ENCODE measurements at regions not wholly inside any gene's neighbourhood (a gene's known extent, or its start where the extent isn't known, plus 50 kb on each side); places are given as distances from the start of the nearest gene placed in this dataset.

GRCh38 chr2:104375206-104375605 is 478.7 kb upstream of the POU3F3 start:
- Histone ChIP-seq H3K4me3 (no peak overlapping the region), H3K36me3 (ENCODE audit: insufficient read depth, low read length) (no peaks in the 10 kb centered on the region), H3K9me3 (ENCODE audit: low read depth, low read length) (no peaks in the 10 kb centered on the region), H3K9ac (ENCODE audit: insufficient read length) (no peak overlapping the region), H3K27ac (no peak overlapping the region)
- TF ChIP-seq FOXP2 (optimal IDR thresholded peaks at IDR 0.05; ENCODE audit: control extremely low read depth, extremely low read length, insufficient read depth) = no peak
- no peak for TF ChIP-seq POLR2AphosphoS5 (IDR thresholded peaks at IDR 0.05; ENCODE audit: borderline replicate concordance, low read depth, low read length)
- TF ChIP-seq EZH2 (IDR thresholded peaks at IDR 0.05) = no peak
- DNase-seq (ENCODE audit: low read depth, low spot score) = no peak

GRCh38 chr2:104378853-104379374 is 475.0 kb upstream of the POU3F3 start:
- Histone ChIP-seq H3K9me3 (ENCODE audit: low read depth, low read length) (no peaks in the 10 kb centered on the region), H3K4me3 (peak overlapping the region; percentile 81), H3K36me3 (ENCODE audit: insufficient read depth, low read length) (no peaks in the 10 kb centered on the region), H3K9ac (ENCODE audit: insufficient read length) (peak overlapping the region; percentile 65), H3K27ac (no peak overlapping the region)
- peak; percentile 22 for DNase-seq (ENCODE audit: low read depth, low spot score)
- TF ChIP-seq FOXP2 (optimal IDR thresholded peaks at IDR 0.05; ENCODE audit: control extremely low read depth, extremely low read length, insufficient read depth) (no peak), POLR2AphosphoS5 (IDR thresholded peaks at IDR 0.05; ENCODE audit: borderline replicate concordance, low read depth, low read length) (peak; percentile 65), EZH2 (IDR thresholded peaks at IDR 0.05) (no peak)

- no peak overlapping the region for H3K9ac ChIP-seq (ENCODE audit: insufficient read length)
- H3K27ac ChIP-seq = no peak overlapping the region
- no peak overlapping the region for H3K4me3 ChIP-seq
- no peak for DNase-seq (ENCODE audit: low read depth, low spot score)
- no peaks in the 10 kb centered on the region for H3K9me3 ChIP-seq (ENCODE audit: low read depth, low read length)
- H3K36me3 ChIP-seq (ENCODE audit: insufficient read depth, low read length) = no peaks in the 10 kb centered on the region
- TF ChIP-seq FOXP2 (optimal IDR thresholded peaks at IDR 0.05; ENCODE audit: control extremely low read depth, extremely low read length, insufficient read depth) (no peak), EZH2 (IDR thresholded peaks at IDR 0.05) (no peak), POLR2AphosphoS5 (IDR thresholded peaks at IDR 0.05; ENCODE audit: borderline replicate concordance, low read depth, low read length) (no peak)
These were observed 469.0 kb upstream of the POU3F3 start for GRCh38 chr2:104384961-104385360.

- no peak overlapping the region for H3K27ac ChIP-seq
- no peaks in the 10 kb centered on the region for H3K9me3 ChIP-seq (ENCODE audit: low read depth, low read length)
- no peak overlapping the region for H3K4me3 ChIP-seq
- H3K9ac ChIP-seq (ENCODE audit: insufficient read length) = no peak overlapping the region
- TF ChIP-seq FOXP2 (optimal IDR thresholded peaks at IDR 0.05; ENCODE audit: control extremely low read depth, extremely low read length, insufficient read depth) = no peak
- TF ChIP-seq POLR2AphosphoS5 (IDR thresholded peaks at IDR 0.05; ENCODE audit: borderline replicate concordance, low read depth, low read length) = no peak
- TF ChIP-seq EZH2 (IDR thresholded peaks at IDR 0.05) = no peak
- no peaks in the 10 kb centered on the region for H3K36me3 ChIP-seq (ENCODE audit: insufficient read depth, low read length)
- DNase-seq (ENCODE audit: low read depth, low spot score) = no peak
These were observed 468.2 kb upstream of the POU3F3 start for GRCh38 chr2:104385743-104386142.

- H3K4me3 ChIP-seq = no peak overlapping the region
- no peak for DNase-seq (ENCODE audit: low read depth, low spot score)
- no peak overlapping the region for H3K27ac ChIP-seq
- no peak overlapping the region for H3K9ac ChIP-seq (ENCODE audit: insufficient read length)
- H3K36me3 ChIP-seq (ENCODE audit: insufficient read depth, low read length) = no peaks in the 10 kb centered on the region
- TF ChIP-seq POLR2AphosphoS5 (IDR thresholded peaks at IDR 0.05; ENCODE audit: borderline replicate concordance, low read depth, low read length) = no peak
- no peak for TF ChIP-seq FOXP2 (optimal IDR thresholded peaks at IDR 0.05; ENCODE audit: control extremely low read depth, extremely low read length, insufficient read depth)
- TF ChIP-seq EZH2 (IDR thresholded peaks at IDR 0.05) = no peak
- H3K9me3 ChIP-seq (ENCODE audit: low read depth, low read length) = no peaks in the 10 kb centered on the region
These were observed 465.6 kb upstream of the POU3F3 start for GRCh38 chr2:104388296-104388695.

GRCh38 chr2:104402825-104403224 is 451.1 kb upstream of the POU3F3 start:
- H3K9me3 ChIP-seq (ENCODE audit: low read depth, low read length) = no peaks in the 10 kb centered on the region
- H3K36me3 ChIP-seq (ENCODE audit: insufficient read depth, low read length) = no peaks in the 10 kb centered on the region
- DNase-seq (ENCODE audit: low read depth, low spot score) = no peak
- H3K4me3 ChIP-seq = no peak overlapping the region
- H3K9ac ChIP-seq (ENCODE audit: insufficient read length) = no peak overlapping the region
- H3K27ac ChIP-seq = no peak overlapping the region
- TF ChIP-seq POLR2AphosphoS5 (IDR thresholded peaks at IDR 0.05; ENCODE audit: borderline replicate concordance, low read depth, low read length) (no peak), FOXP2 (optimal IDR thresholded peaks at IDR 0.05; ENCODE audit: control extremely low read depth, extremely low read length, insufficient read depth) (no peak), EZH2 (IDR thresholded peaks at IDR 0.05) (no peak)

GRCh38 chr2:104404526-104404925 is 449.4 kb upstream of the POU3F3 start:
- Histone ChIP-seq H3K4me3 (no peak overlapping the region), H3K36me3 (ENCODE audit: insufficient read depth, low read length) (no peaks in the 10 kb centered on the region), H3K9ac (ENCODE audit: insufficient read length) (no peak overlapping the region), H3K27ac (no peak overlapping the region), H3K9me3 (ENCODE audit: low read depth, low read length) (no peaks in the 10 kb centered on the region)
- TF ChIP-seq FOXP2 (optimal IDR thresholded peaks at IDR 0.05; ENCODE audit: control extremely low read depth, extremely low read length, insufficient read depth) = no peak
- TF ChIP-seq POLR2AphosphoS5 (IDR thresholded peaks at IDR 0.05; ENCODE audit: borderline replicate concordance, low read depth, low read length) = no peak
- TF ChIP-seq EZH2 (IDR thresholded peaks at IDR 0.05) = no peak
- DNase-seq (ENCODE audit: low read depth, low spot score) = no peak

- Histone ChIP-seq H3K36me3 (ENCODE audit: insufficient read depth, low read length) (no peaks in the 10 kb centered on the region), H3K9me3 (ENCODE audit: low read depth, low read length) (no peaks in the 10 kb centered on the region), H3K9ac (ENCODE audit: insufficient read length) (no peak overlapping the region), H3K4me3 (no peak overlapping the region), H3K27ac (no peak overlapping the region)
- TF ChIP-seq POLR2AphosphoS5 (IDR thresholded peaks at IDR 0.05; ENCODE audit: borderline replicate concordance, low read depth, low read length) (no peak), EZH2 (IDR thresholded peaks at IDR 0.05) (no peak), FOXP2 (optimal IDR thresholded peaks at IDR 0.05; ENCODE audit: control extremely low read depth, extremely low read length, insufficient read depth) (no peak)
- DNase-seq (ENCODE audit: low read depth, low spot score) = no peak
These were observed 448.3 kb upstream of the POU3F3 start for GRCh38 chr2:104405623-104406022.

- no peak overlapping the region for H3K9ac ChIP-seq (ENCODE audit: insufficient read length)
- H3K9me3 ChIP-seq (ENCODE audit: low read depth, low read length) = no peaks in the 10 kb centered on the region
- TF ChIP-seq FOXP2 (optimal IDR thresholded peaks at IDR 0.05; ENCODE audit: control extremely low read depth, extremely low read length, insufficient read depth) = no peak
- TF ChIP-seq EZH2 (IDR thresholded peaks at IDR 0.05) = no peak
- TF ChIP-seq POLR2AphosphoS5 (IDR thresholded peaks at IDR 0.05; ENCODE audit: borderline replicate concordance, low read depth, low read length) = no peak
- H3K4me3 ChIP-seq = no peak overlapping the region
- H3K36me3 ChIP-seq (ENCODE audit: insufficient read depth, low read length) = no peaks in the 10 kb centered on the region
- H3K27ac ChIP-seq = no peak overlapping the region
- no peak for DNase-seq (ENCODE audit: low read depth, low spot score)
These were observed 447.6 kb upstream of the POU3F3 start for GRCh38 chr2:104406261-104406726.

All from SK-N-MC (cell line).